A549 (cell line): ENCODE measurements at regions not wholly inside any gene's neighbourhood (a gene's known extent, or its start where the extent isn't known, plus 50 kb on each side); places are given as distances from the start of the nearest gene placed in this dataset.

Experiments used
- ATAC-seq, 2 experiments: fragments of 200-7000 bp in 1 of 2; fragments of >200 bp in 1 of 2; cut with Nextera tagmentation in 1 of 2; cut with Tn5 transposase in 1 of 2; 3 replicates each; pipeline versions ENCODE4 v1.8.0 to v1.9.1; 2018 to 2020; ENCODE audit warnings: mild to moderate bottlenecking in 1 of 2, moderate library complexity in 1 of 2
- CTCF ChIA-PET: fragments of 300-600 bp; sonication (Branson Sonifier 250); formaldehyde crosslinking; extraction: SDS; loops from one replicate; lab custom pipeline; 2021; ENCODE audit warnings: antibody characterized with exemption, inconsistent platforms; lab: Yijun Ruan, JAX
- POLR2A ChIA-PET: fragments of 350-600 bp; formaldehyde crosslinking; extraction: SDS; loops from one replicate; lab custom pipeline; 2021; ENCODE audit warnings: antibody characterized with exemption, inconsistent platforms; lab: Yijun Ruan, JAX
- DNase-seq, 2 experiments: peaks; one replicate each; pipeline versions ENCODE4 v3.0.0 to v3.0.0-alpha.2; 2011 to 2016; ENCODE audit warnings: low read depth in 1 of 2, low spot score in 1 of 2
- FAIRE-seq: peaks from 2 replicates; lab custom pipeline; 2011; peaks lifted over from hg19 to GRCh38; lab: Jason Lieb, UNC
- H3K27ac ChIP-seq, 2 experiments: fragments of >200 bp; sonication (Bioruptor Twin); formaldehyde crosslinking; 3 replicates each; pipeline ENCODE4 v1.5.1; 2016 to 2017
- H3K4me1 ChIP-seq: fragments of >200 bp; sonication (Bioruptor Twin); formaldehyde crosslinking; 3 replicates; pipeline ENCODE4 v1.6.1; 2016
- H3K4me2 ChIP-seq: fragments of >200 bp; sonication (Bioruptor Twin); formaldehyde crosslinking; 3 replicates; pipeline ENCODE4 v1.6.1; 2016
- H3K4me3 ChIP-seq: fragments of >200 bp; sonication (Bioruptor Twin); formaldehyde crosslinking; 3 replicates; pipeline ENCODE4 v1.5.1; 2016
- H3K9me3 ChIP-seq: fragments of >200 bp; sonication (Bioruptor Twin); formaldehyde crosslinking; 3 replicates; pipeline ENCODE4 v1.6.1; 2016
- BHLHE40 ChIP-seq: IDR thresholded peaks from 2 replicates; pipeline ENCODE4 v1.6.1; 2012; ENCODE audit warnings: low read depth, low read length, inconsistent platforms
- CBX2 ChIP-seq: fragments of 200-600 bp; sonication (generic); IDR thresholded peaks from 2 replicates; pipeline ENCODE4 v1.6.1; 2016; ENCODE audit warnings: low read depth, mild to moderate bottlenecking, borderline replicate concordance
- CBX8 ChIP-seq: fragments of 200-600 bp; sonication (generic); IDR thresholded peaks from 2 replicates; pipeline ENCODE4 v1.6.1; 2016
- CEBPB ChIP-seq, 2 experiments: fragments of >200 bp in 1 of 2; sonication (Bioruptor Twin) in 1 of 2; formaldehyde crosslinking in 1 of 2; IDR thresholded peaks; 2 replicates each; pipeline ENCODE4 v1.6.1; 2012 to 2016
- ELK1 ChIP-seq: fragments of 150-350 bp; IDR thresholded peaks from 2 replicates; pipeline ENCODE4 v1.6.1; 2014; ENCODE audit warnings: low read depth, mild to moderate bottlenecking, low read length
- EP300 ChIP-seq, 2 experiments: fragments of >200 bp; sonication (Bioruptor Twin); formaldehyde crosslinking; IDR thresholded peaks; 2 replicates in 1 of 2; 3 replicates in 1 of 2; pipeline ENCODE4 v1.6.1; 2016 to 2017
- ESRRA ChIP-seq: fragments of 150-350 bp; IDR thresholded peaks from 2 replicates; pipeline ENCODE4 v1.6.1; 2014; ENCODE audit warnings: mild to moderate bottlenecking, low read length, borderline replicate concordance
- FOSL2 ChIP-seq, 2 experiments: fragments of 450-650 bp in 1 of 2; fragments of >200 bp in 1 of 2; sonication (Bioruptor Twin) in 1 of 2; formaldehyde crosslinking; IDR thresholded peaks; 2 replicates each; pipeline versions ENCODE4 v1.5.0 to v1.6.1; 2016 to 2020; ENCODE audit warnings: mild to moderate bottlenecking in 1 of 2, moderate library complexity in 1 of 2
- GATA3 ChIP-seq: IDR thresholded peaks from 2 replicates; pipeline ENCODE4 v1.6.1; 2012; ENCODE audit warnings: borderline replicate concordance
- HDAC2 ChIP-seq: fragments of 200-600 bp; sonication (generic); IDR thresholded peaks from 2 replicates; pipeline ENCODE4 v1.6.1; 2016
- HEYL ChIP-seq: fragments of 250-450 bp; sonication (Bioruptor Pico); IDR thresholded peaks from 2 replicates; pipeline ENCODE4 v1.8.0; 2021; ENCODE audit warnings: mild to moderate bottlenecking, moderate library complexity
- JUN ChIP-seq, 2 experiments: fragments of >200 bp; sonication (Bioruptor Twin); formaldehyde crosslinking; IDR thresholded peaks; 2 replicates in 1 of 2; 3 replicates in 1 of 2; pipeline ENCODE4 v1.6.1; 2016 to 2017
- JUNB ChIP-seq: fragments of >200 bp; sonication (Bioruptor Twin); formaldehyde crosslinking; IDR thresholded peaks from 2 replicates; pipeline ENCODE4 v1.6.1; 2016
- KDM1A ChIP-seq: fragments of 200-600 bp; sonication (generic); IDR thresholded peaks from 2 replicates; pipeline ENCODE4 v1.6.1; 2016; ENCODE audit warnings: low read depth, mild to moderate bottlenecking
- MAX ChIP-seq: IDR thresholded peaks from 2 replicates; pipeline ENCODE4 v1.6.1; 2012
- MYC ChIP-seq: IDR thresholded peaks from 2 replicates; pipeline ENCODE4 v1.6.1; 2012; ENCODE audit warnings: mild to moderate bottlenecking, inconsistent platforms, low read length, improper control_type of control experiment, borderline replicate concordance
- NPAS2 ChIP-seq: fragments of 250-450 bp; sonication (Bioruptor Pico); IDR thresholded peaks from 2 replicates; pipeline ENCODE4 v1.8.0; 2022; ENCODE audit warnings: mild to moderate bottlenecking, moderate library complexity, borderline replicate concordance
- PHF8 ChIP-seq: fragments of 200-600 bp; sonication (generic); IDR thresholded peaks from 2 replicates; pipeline ENCODE4 v1.6.1; 2016; ENCODE audit warnings: low read depth, mild to moderate bottlenecking, antibody characterized with exemption, moderate library complexity, borderline replicate concordance
- RARB ChIP-seq: fragments of 250-450 bp; sonication (Bioruptor Pico); IDR thresholded peaks from 2 replicates; pipeline ENCODE4 v1.8.0; 2021; ENCODE audit warnings: mild to moderate bottlenecking, moderate library complexity
- SREBF2 ChIP-seq: fragments of 450-650 bp; IDR thresholded peaks from 2 replicates; pipeline ENCODE4 v1.6.1; 2014; ENCODE audit warnings: mild to moderate bottlenecking, moderate library complexity
- TP53 ChIP-seq: fragments of 250-450 bp; sonication (Bioruptor Pico); IDR thresholded peaks from 2 replicates; pipeline ENCODE4 v1.5.0; 2021; ENCODE audit warnings: mild to moderate bottlenecking, moderate library complexity
- ZSCAN20 ChIP-seq: fragments of 250-450 bp; sonication (Bioruptor Pico); IDR thresholded peaks from 2 replicates; pipeline ENCODE4 v1.8.0; 2022; ENCODE audit warnings: mild to moderate bottlenecking, moderate library complexity
- WGBS: methylation state at CpG from one replicate; pipeline ENCODE4 v1.1.6; 2017; ENCODE audit errors: missing lambda C conversion rate; 5-methylcytosine and 5-hydroxymethylcytosine counted together

- H3K4me1 ChIP-seq = peaks cover 35% of the 10 kb centered on the region
- CTCF ChIA-PET = interaction anchor here (0.6 kb wide), 1 partner anchor 392 kb away, joined by 3 read pairs; no protein-coding TSS in a partner anchor
- no peak for FAIRE-seq
Observed at GRCh38 chr6:139756381-139756780, 381.9 kb upstream of the CITED2 start.

GRCh38 chr6:139754898-139755775 lies 380.7 kb upstream of the CITED2 start:
- ATAC-seq (no peak), FAIRE-seq (no peak), DNase-seq (no peak)
- no peak overlapping the region for H3K4me3 ChIP-seq
- H3K27ac ChIP-seq = peak overlapping the region; percentile 19 to 40; a peak in 4 of 6 replicates
- CTCF ChIA-PET = interaction anchor here (1.2 kb wide), 1 partner anchor 12 kb away, joined by 4 read pairs; no protein-coding TSS in a partner anchor
- H3K4me2 ChIP-seq = peak overlapping the region; percentile 56
- no peak for TF ChIP-seq RARB (CRISPR knock-in tag)
- peak; percentile 39 to 63; a peak in 3 of 4 replicates for TF ChIP-seq CEBPB (IDR thresholded peaks at IDR 0.05)
- 20% methylated on average over 6 of the region's 6 CpGs for WGBS
- POLR2A ChIA-PET = interaction anchor here (1.0 kb wide), 1 partner anchor 379 kb away, joined by 3 read pairs; no protein-coding TSS in a partner anchor
- H3K9me3 ChIP-seq = no peaks in the 10 kb centered on the region
- H3K4me1 ChIP-seq = peaks cover 35% of the 10 kb centered on the region

More at GRCh38 chr6:139756381-139756780, 381.9 kb upstream of the CITED2 start:
- TF ChIP-seq NPAS2 (CRISPR knock-in tag) = no peak
- TF ChIP-seq CBX8 = no peak
- no peak for TF ChIP-seq FOSL2 (IDR thresholded peaks at IDR 0.05)
- TF ChIP-seq FOSL2 (CRISPR knock-in tag; IDR thresholded peaks at IDR 0.05) = no peak
- no peak for TF ChIP-seq JUNB
- TF ChIP-seq MAX = no peak
- TF ChIP-seq CBX2 = no peak
- no peak for TF ChIP-seq PHF8
- TF ChIP-seq SREBF2 = no peak
- no peak for TF ChIP-seq MYC
- no peak for TF ChIP-seq HEYL (CRISPR knock-in tag)
- TF ChIP-seq ZSCAN20 (CRISPR knock-in tag) = no peak
- no peak for TF ChIP-seq GATA3
- TF ChIP-seq JUN (IDR thresholded peaks at IDR 0.05) = no peak
- TF ChIP-seq HDAC2 = no peak
- no peak for TF ChIP-seq BHLHE40
- no peak for TF ChIP-seq ESRRA
- no peak for TF ChIP-seq KDM1A
- TF ChIP-seq, all 56 proteins: peak for 0
- DNase-seq (no peak), ATAC-seq (no peak)
- 88% methylated on average over 1 of the region's 1 CpG for WGBS
- POLR2A ChIA-PET = no interaction called here
- H3K27ac ChIP-seq = no peak overlapping the region
- no peak overlapping the region for H3K4me2 ChIP-seq
- H3K4me3 ChIP-seq = no peak overlapping the region
- no peaks in the 10 kb centered on the region for H3K9me3 ChIP-seq

GRCh38 chr6:139753198-139753861 lies 378.9 kb upstream of the CITED2 start:
- no peaks in the 10 kb centered on the region for H3K9me3 ChIP-seq
- WGBS = 15% methylated on average over 4 of the region's 4 CpGs
- peak overlapping the region; percentile 35 for H3K4me2 ChIP-seq
- TF ChIP-seq BHLHE40 (no peak), ELK1 (no peak), FOSL2 (IDR thresholded peaks at IDR 0.05) (no peak), FOSL2 (CRISPR knock-in tag; IDR thresholded peaks at IDR 0.05) (0 out of 2 replicates have a peak, but pooled peaks have one; percentile 12), JUNB (0 out of 2 replicates have a peak, but pooled peaks have one; percentile 23), TP53 (CRISPR knock-in tag) (no peak), GATA3 (peak; percentile 68; the same call in 1 of the 2 replicates), EP300 (IDR thresholded peaks at IDR 0.05) (peak in 1 of 2 experiments; percentile 30; a peak in 1 of 5 replicates)
- no peak overlapping the region for H3K4me3 ChIP-seq
- FAIRE-seq (no peak), ATAC-seq (peak in 1 of 2 experiments; percentile 58; a peak in 3 of 6 replicates), DNase-seq (no peak)
- ChIA-PET POLR2A (interaction anchor here (1.5 kb wide), 1 partner anchor 378 kb away, joined by 8 read pairs; the partner anchor contains the start of gene CITED2), CTCF (interaction anchor here (1.3 kb wide), 1 partner anchor 383 kb away, joined by 4 read pairs; no protein-coding TSS in a partner anchor)
- H3K27ac ChIP-seq = peak overlapping the region in 1 of 2 experiments; percentile 10; a peak in 2 of 6 replicates
- peaks cover 44% of the 10 kb centered on the region for H3K4me1 ChIP-seq
